ENCODE measurements at regions not wholly inside any gene's neighbourhood (a gene's known extent, or its start where the extent isn't known, plus 50 kb on each side); places are given as distances from the start of the nearest gene placed in this dataset.

- DNase-seq, result no peak
Measured at GRCh38 chr10:10642751-10643150, 374.9 kb upstream of the CELF2 start.

GRCh38 chr10:10644008-10644646, 373.5 kb upstream of the CELF2 start:
- DNase-seq, result no peak

DNA sequence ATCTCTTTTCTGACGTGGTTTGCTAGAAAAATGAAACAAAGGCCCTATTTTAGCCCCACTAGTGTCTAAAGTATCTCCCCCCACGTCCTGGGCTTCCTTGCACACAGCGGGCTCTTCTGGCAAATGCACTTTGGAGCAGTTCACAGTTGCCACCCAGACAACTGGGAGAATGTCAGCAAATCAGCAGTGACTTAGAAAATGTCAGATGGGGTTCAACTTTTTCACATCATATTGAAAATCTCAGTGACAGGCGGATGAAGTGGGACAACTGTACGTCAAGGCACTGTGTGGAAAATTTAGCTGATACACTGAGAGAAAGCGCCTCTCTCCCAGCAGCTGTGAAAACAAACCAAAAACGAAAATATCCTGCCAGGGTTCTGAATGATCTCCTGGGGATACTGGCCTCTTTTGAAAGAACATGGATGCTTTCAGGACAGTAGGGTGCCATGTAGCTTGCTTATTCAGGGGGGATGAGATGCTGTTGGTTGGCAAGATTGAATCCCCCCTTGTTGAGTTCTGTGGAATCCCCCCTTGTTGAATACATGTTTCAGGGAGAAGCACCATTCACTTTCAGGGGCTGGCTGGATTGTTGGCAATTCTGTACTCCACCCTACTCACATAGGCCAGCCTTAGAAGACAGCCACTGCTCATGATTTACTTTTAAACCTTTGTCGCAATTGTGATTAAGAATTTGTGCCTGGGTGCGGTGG, 372.8 kb upstream of the CELF2 start:
- no peak for DNase-seq

GRCh38 chr10:10647331-10647730, 370.3 kb upstream of the CELF2 start:
- DNase-seq, result no peak

DNA sequence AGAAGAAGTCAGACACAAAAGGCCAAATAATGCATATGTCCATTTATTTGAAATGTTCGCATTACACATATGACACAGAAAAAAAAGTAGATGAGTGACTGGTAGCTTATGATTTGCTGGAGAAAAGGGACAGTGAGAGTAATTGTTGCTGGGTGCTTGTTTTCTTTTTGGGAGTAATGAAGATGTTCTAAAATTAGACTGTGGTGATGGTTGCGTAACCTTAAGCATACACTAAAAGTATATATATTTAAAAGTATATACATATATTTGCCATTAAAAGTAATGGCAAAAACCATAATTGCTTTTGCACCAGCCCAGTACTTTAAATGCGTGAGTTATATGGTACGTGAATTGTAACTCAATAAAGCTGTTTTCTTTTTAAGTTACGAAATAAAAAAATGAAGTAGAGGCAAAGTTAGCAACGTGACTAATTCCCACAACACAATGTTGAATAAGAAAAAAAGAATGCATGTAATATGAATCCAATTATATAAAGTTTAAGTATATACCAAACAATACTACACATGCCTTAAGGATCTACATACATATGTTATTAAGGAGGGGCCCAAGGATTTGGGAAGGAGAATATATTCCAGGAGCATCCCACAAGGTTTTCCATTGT, 360.4 kb upstream of the CELF2 start:
- no peak for DNase-seq

GRCh38 chr10:10658172-10658785, 359.4 kb upstream of the CELF2 start:
- no peak for DNase-seq

GRCh38 chr10:10660054-10660453, 357.6 kb upstream of the CELF2 start:
- DNase-seq, result no peak

DNA sequence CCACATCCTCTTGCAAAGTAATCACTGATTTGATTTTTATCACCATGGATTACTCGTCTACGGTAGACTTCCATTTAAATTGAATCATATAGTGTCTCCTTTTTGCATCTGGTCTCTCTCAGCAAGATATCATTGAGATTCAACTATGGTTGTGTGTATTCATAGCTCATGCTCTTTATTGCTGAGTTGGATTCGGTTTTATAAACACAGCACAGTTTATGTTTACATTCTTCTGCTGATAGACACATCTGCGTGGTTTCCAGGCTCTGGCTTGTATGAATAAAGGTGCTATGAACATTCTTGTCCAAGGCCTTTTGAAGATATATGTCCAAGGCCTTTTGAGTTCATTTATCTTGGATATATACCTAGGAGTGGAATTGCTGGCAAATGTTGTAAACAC, 356.5 kb upstream of the CELF2 start:
- no peak for DNase-seq

DNA sequence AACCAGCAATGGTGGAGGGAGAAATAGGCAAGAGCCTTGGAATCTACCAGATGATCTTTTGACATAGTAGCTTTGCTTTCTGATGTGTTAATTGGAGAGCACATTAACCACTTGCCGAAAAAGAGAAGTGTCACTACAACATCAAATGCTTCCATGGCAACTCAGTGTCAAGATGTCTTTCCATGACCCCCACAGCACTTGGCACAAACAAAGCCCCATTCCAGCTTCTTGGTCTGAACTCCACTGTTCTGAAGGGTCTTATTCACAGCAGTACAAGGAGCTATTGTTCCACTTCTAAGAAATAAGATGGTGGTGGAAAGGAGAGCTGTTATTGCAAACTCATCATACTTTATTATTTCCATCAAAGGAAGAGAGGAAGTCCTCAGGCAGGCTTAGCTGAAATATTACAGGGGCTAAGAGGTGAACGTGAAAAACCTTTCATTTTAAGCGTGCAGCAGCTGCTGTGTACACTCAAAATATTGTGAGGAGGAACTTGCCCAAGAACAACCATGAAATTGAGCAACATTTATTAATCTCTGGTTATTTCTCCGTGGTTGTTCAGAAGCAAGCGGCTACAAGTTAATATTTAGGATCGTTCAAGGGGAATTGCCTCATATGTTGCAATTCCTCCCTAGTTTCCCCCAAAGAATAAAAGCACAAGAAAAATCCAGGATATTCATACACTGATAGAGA, 354.8 kb upstream of the CELF2 start:
- no peak for DNase-seq

DNA sequence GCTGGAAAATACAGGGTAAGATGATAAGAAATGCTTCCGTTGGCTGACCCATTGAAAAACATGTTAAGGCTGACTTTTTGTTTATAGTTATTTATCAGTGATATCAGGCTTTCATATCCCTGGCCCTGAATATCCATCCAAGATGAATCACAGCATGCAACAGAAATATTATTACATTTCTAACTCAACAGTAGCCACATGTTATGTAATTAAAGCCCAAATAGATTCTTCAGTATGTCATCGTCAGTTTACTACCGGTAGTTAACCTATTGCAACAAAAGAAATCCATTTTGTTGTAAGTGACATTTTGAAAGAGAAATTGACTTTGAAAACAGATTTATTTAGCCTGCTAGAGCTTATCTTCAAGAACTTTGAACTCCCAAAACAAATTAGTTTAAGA, 354.1 kb upstream of the CELF2 start:
- DNase-seq, result no peak

GRCh38 chr10:10665750-10666149, 351.9 kb upstream of the CELF2 start:
- no peak for DNase-seq

- DNase-seq, result no peak
Measured at GRCh38 chr10:10667466-10667865, 350.2 kb upstream of the CELF2 start.

- no peak for DNase-seq
Measured at GRCh38 chr10:10676972-10677371, 340.7 kb upstream of the CELF2 start.

GRCh38 chr10:10677479-10677878, 340.2 kb upstream of the CELF2 start:
- peak; percentile 33 for DNase-seq

GRCh38 chr10:10680496-10680895, 337.2 kb upstream of the CELF2 start:
- DNase-seq, result no peak

GRCh38 chr10:10684972-10685371, 332.7 kb upstream of the CELF2 start:
- no peak for DNase-seq

DNA sequence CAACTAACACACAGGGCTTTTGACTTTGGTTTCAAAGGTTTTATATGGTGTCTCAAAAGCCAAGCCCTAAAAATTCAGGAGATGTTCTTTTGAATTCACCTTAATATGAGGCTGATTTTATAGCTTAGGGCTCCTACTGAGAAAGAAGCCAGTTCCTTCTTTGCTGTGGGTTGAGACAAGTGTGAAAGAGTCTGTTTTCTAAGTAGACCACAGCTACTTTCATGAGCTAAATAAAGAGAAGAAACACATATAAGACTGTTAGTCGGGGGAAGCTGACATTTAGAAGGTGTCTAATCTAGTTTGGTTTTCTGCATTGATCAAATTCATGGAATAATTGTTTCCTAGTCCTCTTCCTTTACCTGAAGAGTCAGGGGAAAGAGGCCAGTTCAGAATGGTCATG, 332.1 kb upstream of the CELF2 start:
- no peak for DNase-seq

DNA sequence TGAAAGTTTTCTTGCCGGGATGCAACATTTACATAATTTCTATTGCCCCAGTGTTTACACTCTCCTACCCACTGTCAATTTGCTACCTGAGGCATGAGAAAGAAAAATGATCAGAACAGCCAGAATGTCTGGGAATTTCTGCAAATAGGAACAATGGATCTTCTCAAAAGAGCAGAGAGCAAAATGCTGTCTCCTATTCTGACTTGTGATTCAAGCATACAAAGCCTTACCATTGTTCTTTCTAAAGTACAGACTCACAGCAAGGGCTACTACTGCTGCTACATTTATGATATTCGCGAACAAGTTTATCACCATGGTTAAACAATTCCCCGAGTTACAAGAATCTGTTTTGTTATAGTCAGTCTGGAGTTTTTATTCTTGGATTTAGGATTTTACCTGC, 329.9 kb upstream of the CELF2 start:
- DNase-seq, result no peak

DNA sequence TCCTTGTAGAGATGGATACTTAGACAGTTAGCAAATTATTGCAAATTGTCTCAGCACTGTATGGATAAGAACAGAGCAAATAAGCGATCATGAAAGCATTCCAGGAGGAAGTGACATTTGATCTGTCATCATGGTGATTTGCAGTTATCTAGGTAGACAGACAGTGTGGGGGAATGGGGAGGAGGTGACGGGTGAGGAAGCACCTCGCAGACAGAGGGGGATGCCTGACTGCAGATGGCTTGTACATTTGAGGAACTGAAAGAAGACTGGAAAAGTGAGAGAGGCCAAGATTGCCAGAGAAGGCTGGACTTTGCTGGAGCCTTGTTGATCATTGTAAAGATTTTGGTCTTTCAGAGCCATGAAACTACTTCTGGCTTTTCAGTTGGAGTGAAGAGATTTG, 318.2 kb upstream of the CELF2 start:
- DNase-seq, result no peak

- DNase-seq, result no peak
Measured at GRCh38 chr10:10701084-10701611, 316.5 kb upstream of the CELF2 start.

- no peak for DNase-seq
Measured at GRCh38 chr10:10702211-10702610, 315.5 kb upstream of the CELF2 start.

GRCh38 chr10:10703382-10703781, 314.3 kb upstream of the CELF2 start:
- DNase-seq, result no peak

All from muscle of arm (tissue), 1 donor.